ENCODE measurements at regions not wholly inside any gene's neighbourhood (a gene's known extent, or its start where the extent isn't known, plus 50 kb on each side); places are given as distances from the start of the nearest gene placed in this dataset.
A peak's percentile ranks its signal among the peaks of the same experiment; 100 is the strongest.

GRCh38 chr9:95626885-95627558, 110.3 kb upstream of the PTCH1 start:
- no peak overlapping the region for H3K4me3 ChIP-seq (ENCODE audit: extremely low read depth, insufficient read depth, low read length, poor library complexity, severe bottlenecking)
- peaks cover 11% of the 10 kb centered on the region for H3K4me1 ChIP-seq (ENCODE audit: control insufficient read depth, insufficient read depth, low read length, poor library complexity, severe bottlenecking)
- no peaks in the 10 kb centered on the region for H3K9me3 ChIP-seq (ENCODE audit: control insufficient read depth, low read length)
- WGBS, 2 experiments (ENCODE audit: insufficient coverage in 2 of 2): 92 to 96% methylated on average over 14 to 15 of the region's 21 CpGs
- peak overlapping the region; percentile 36 for H3K27ac ChIP-seq (ENCODE audit: low read depth, low read length, severe bottlenecking)
- H3K36me3 ChIP-seq (ENCODE audit: control insufficient read depth, insufficient read depth, low read length): no peaks in the 10 kb centered on the region

GRCh38 chr9:95626341-95626740, 109.6 kb upstream of the PTCH1 start:
- no peaks in the 10 kb centered on the region for H3K36me3 ChIP-seq (ENCODE audit: control insufficient read depth, insufficient read depth, low read length)
- no peaks in the 10 kb centered on the region for H3K9me3 ChIP-seq (ENCODE audit: control insufficient read depth, low read length)
- WGBS, 2 experiments (ENCODE audit: insufficient coverage in 2 of 2): 86 to 95% methylated on average over 13 of the region's 13 CpGs
- no peak overlapping the region for H3K27ac ChIP-seq (ENCODE audit: low read depth, low read length, severe bottlenecking)
- no peak overlapping the region for H3K4me3 ChIP-seq (ENCODE audit: extremely low read depth, insufficient read depth, low read length, poor library complexity, severe bottlenecking)
- peaks cover 11% of the 10 kb centered on the region for H3K4me1 ChIP-seq (ENCODE audit: control insufficient read depth, insufficient read depth, low read length, poor library complexity, severe bottlenecking)

GRCh38 chr9:95623640-95624039, 106.9 kb upstream of the PTCH1 start:
- Histone ChIP-seq H3K36me3 (ENCODE audit: control insufficient read depth, insufficient read depth, low read length) (no peaks in the 10 kb centered on the region), H3K4me1 (ENCODE audit: control insufficient read depth, insufficient read depth, low read length, poor library complexity, severe bottlenecking) (peaks cover 11% of the 10 kb centered on the region), H3K9me3 (ENCODE audit: control insufficient read depth, low read length) (no peaks in the 10 kb centered on the region), H3K27ac (ENCODE audit: low read depth, low read length, severe bottlenecking) (no peak overlapping the region), H3K4me3 (ENCODE audit: extremely low read depth, insufficient read depth, low read length, poor library complexity, severe bottlenecking) (no peak overlapping the region)
- 87% methylated on average over 3 of the region's 4 CpGs; no CpG with 5 or more reads in 1 of the 2 experiments for WGBS, 2 experiments (ENCODE audit: insufficient coverage in 2 of 2)

- Histone ChIP-seq H3K27ac (ENCODE audit: low read depth, low read length, severe bottlenecking) (no peak overlapping the region), H3K9me3 (ENCODE audit: control insufficient read depth, low read length) (no peaks in the 10 kb centered on the region), H3K36me3 (ENCODE audit: control insufficient read depth, insufficient read depth, low read length) (no peaks in the 10 kb centered on the region), H3K4me1 (ENCODE audit: control insufficient read depth, insufficient read depth, low read length, poor library complexity, severe bottlenecking) (no peaks in the 10 kb centered on the region), H3K4me3 (ENCODE audit: extremely low read depth, insufficient read depth, low read length, poor library complexity, severe bottlenecking) (no peak overlapping the region)
- 88 to 95% methylated on average over 4 to 7 of the region's 8 CpGs for WGBS, 2 experiments (ENCODE audit: insufficient coverage in 2 of 2)
Observed at GRCh38 chr9:95620722-95621121, 104.0 kb upstream of the PTCH1 start.

GRCh38 chr9:95620314-95620713, 103.5 kb upstream of the PTCH1 start:
- H3K27ac ChIP-seq (ENCODE audit: low read depth, low read length, severe bottlenecking): no peak overlapping the region
- 97% methylated on average over 6 to 9 of the region's 10 CpGs for WGBS, 2 experiments (ENCODE audit: insufficient coverage in 2 of 2)
- H3K4me1 ChIP-seq (ENCODE audit: control insufficient read depth, insufficient read depth, low read length, poor library complexity, severe bottlenecking): no peaks in the 10 kb centered on the region
- no peak overlapping the region for H3K4me3 ChIP-seq (ENCODE audit: extremely low read depth, insufficient read depth, low read length, poor library complexity, severe bottlenecking)
- H3K36me3 ChIP-seq (ENCODE audit: control insufficient read depth, insufficient read depth, low read length): no peaks in the 10 kb centered on the region
- H3K9me3 ChIP-seq (ENCODE audit: control insufficient read depth, low read length): no peaks in the 10 kb centered on the region

- no peaks in the 10 kb centered on the region for H3K36me3 ChIP-seq (ENCODE audit: control insufficient read depth, insufficient read depth, low read length)
- WGBS, 2 experiments (ENCODE audit: insufficient coverage in 2 of 2): 82 to 95% methylated on average over 7 to 8 of the region's 8 CpGs
- H3K4me1 ChIP-seq (ENCODE audit: control insufficient read depth, insufficient read depth, low read length, poor library complexity, severe bottlenecking): no peaks in the 10 kb centered on the region
- H3K9me3 ChIP-seq (ENCODE audit: control insufficient read depth, low read length): no peaks in the 10 kb centered on the region
- H3K4me3 ChIP-seq (ENCODE audit: extremely low read depth, insufficient read depth, low read length, poor library complexity, severe bottlenecking): no peak overlapping the region
- H3K27ac ChIP-seq (ENCODE audit: low read depth, low read length, severe bottlenecking): no peak overlapping the region
Observed at GRCh38 chr9:95615246-95615645, 98.5 kb upstream of the PTCH1 start.

- Histone ChIP-seq H3K27ac (ENCODE audit: low read depth, low read length, severe bottlenecking) (no peak overlapping the region), H3K4me1 (ENCODE audit: control insufficient read depth, insufficient read depth, low read length, poor library complexity, severe bottlenecking) (no peaks in the 10 kb centered on the region)
- 66% methylated on average over 2 of the region's 3 CpGs; no CpG with 5 or more reads in 1 of the 2 experiments for WGBS, 2 experiments (ENCODE audit: insufficient coverage in 2 of 2)
Observed at GRCh38 chr9:95613670-95614069, 96.9 kb upstream of the PTCH1 start.

GRCh38 chr9:95611354-95611753, 94.6 kb upstream of the PTCH1 start:
- H3K4me3 ChIP-seq (ENCODE audit: extremely low read depth, insufficient read depth, low read length, poor library complexity, severe bottlenecking): no peak overlapping the region
- no peaks in the 10 kb centered on the region for H3K9me3 ChIP-seq (ENCODE audit: control insufficient read depth, low read length)
- peaks cover 3% of the 10 kb centered on the region for H3K4me1 ChIP-seq (ENCODE audit: control insufficient read depth, insufficient read depth, low read length, poor library complexity, severe bottlenecking)
- no peaks in the 10 kb centered on the region for H3K36me3 ChIP-seq (ENCODE audit: control insufficient read depth, insufficient read depth, low read length)
- no peak overlapping the region for H3K27ac ChIP-seq (ENCODE audit: low read depth, low read length, severe bottlenecking)
- 88 to 93% methylated on average over 5 of the region's 5 CpGs for WGBS, 2 experiments (ENCODE audit: insufficient coverage in 2 of 2)

More at GRCh38 chr9:95613670-95614069, 96.9 kb upstream of the PTCH1 start:
- no peaks in the 10 kb centered on the region for H3K9me3 ChIP-seq (ENCODE audit: control insufficient read depth, low read length)
- no peak overlapping the region for H3K4me3 ChIP-seq (ENCODE audit: extremely low read depth, insufficient read depth, low read length, poor library complexity, severe bottlenecking)
- no peaks in the 10 kb centered on the region for H3K36me3 ChIP-seq (ENCODE audit: control insufficient read depth, insufficient read depth, low read length)

- no peak overlapping the region for H3K4me3 ChIP-seq (ENCODE audit: extremely low read depth, insufficient read depth, low read length, poor library complexity, severe bottlenecking)
- 96 to 98% methylated on average over 5 to 8 of the region's 16 CpGs for WGBS, 2 experiments (ENCODE audit: insufficient coverage in 2 of 2)
- no peaks in the 10 kb centered on the region for H3K9me3 ChIP-seq (ENCODE audit: control insufficient read depth, low read length)
- peaks cover 4% of the 10 kb centered on the region for H3K4me1 ChIP-seq (ENCODE audit: control insufficient read depth, insufficient read depth, low read length, poor library complexity, severe bottlenecking)
- H3K36me3 ChIP-seq (ENCODE audit: control insufficient read depth, insufficient read depth, low read length): no peaks in the 10 kb centered on the region
- H3K27ac ChIP-seq (ENCODE audit: low read depth, low read length, severe bottlenecking): no peak overlapping the region
Observed at GRCh38 chr9:95610006-95610785, 93.4 kb upstream of the PTCH1 start.

- Histone ChIP-seq H3K4me1 (ENCODE audit: control insufficient read depth, insufficient read depth, low read length, poor library complexity, severe bottlenecking) (peaks cover 4% of the 10 kb centered on the region), H3K9me3 (ENCODE audit: control insufficient read depth, low read length) (no peaks in the 10 kb centered on the region), H3K4me3 (ENCODE audit: extremely low read depth, insufficient read depth, low read length, poor library complexity, severe bottlenecking) (no peak overlapping the region), H3K36me3 (ENCODE audit: control insufficient read depth, insufficient read depth, low read length) (no peaks in the 10 kb centered on the region), H3K27ac (ENCODE audit: low read depth, low read length, severe bottlenecking) (no peak overlapping the region)
- 90 to 91% methylated on average over 7 of the region's 7 CpGs for WGBS, 2 experiments (ENCODE audit: insufficient coverage in 2 of 2)
Observed at GRCh38 chr9:95609426-95609825, 92.7 kb upstream of the PTCH1 start.

- Histone ChIP-seq H3K27ac (ENCODE audit: low read depth, low read length, severe bottlenecking) (no peak overlapping the region), H3K4me3 (ENCODE audit: extremely low read depth, insufficient read depth, low read length, poor library complexity, severe bottlenecking) (no peak overlapping the region), H3K36me3 (ENCODE audit: control insufficient read depth, insufficient read depth, low read length) (no peaks in the 10 kb centered on the region), H3K9me3 (ENCODE audit: control insufficient read depth, low read length) (no peaks in the 10 kb centered on the region), H3K4me1 (ENCODE audit: control insufficient read depth, insufficient read depth, low read length, poor library complexity, severe bottlenecking) (peaks cover 4% of the 10 kb centered on the region)
- 100% methylated on average over 1 of the region's 1 CpG; no CpG with 5 or more reads in 1 of the 2 experiments for WGBS, 2 experiments (ENCODE audit: insufficient coverage in 2 of 2)
Observed at GRCh38 chr9:95608341-95608740, 91.6 kb upstream of the PTCH1 start.
